Esophagus muscularis mucosa (tissue), 4 donors: ENCODE measurements at regions not wholly inside any gene's neighbourhood (a gene's known extent, or its start where the extent isn't known, plus 50 kb on each side); places are given as distances from the start of the nearest gene placed in this dataset.

ENCODE experiments used
- DNase-seq: peaks from one replicate; pipeline ENCODE4 v3.0.0-alpha.2; 2017; ENCODE audit errors: extremely low spot score
- H3K27ac ChIP-seq, 4 donors: fragments of 200-600 bp; sonication (generic); replicated peaks in 1 of 4; 1 replicate in 3 of 4; 2 replicates in 1 of 4; pipeline ENCODE4 v1.5.1; 2016 to 2019; ENCODE audit warnings: mild to moderate bottlenecking in 1 of 4
- H3K27me3 ChIP-seq, 4 donors: fragments of 200-600 bp; sonication (generic); one replicate each; pipeline versions ENCODE4 v1.5.1 to v1.6.0; 2016 to 2019
- H3K36me3 ChIP-seq, 4 donors: fragments of 200-600 bp; sonication (generic); one replicate each; pipeline ENCODE4 v1.5.1; 2016 to 2019
- H3K4me1 ChIP-seq, 4 donors: fragments of 200-600 bp; sonication (generic); one replicate each; pipeline ENCODE4 v1.5.1; 2016 to 2019
- H3K4me3 ChIP-seq, 4 donors: fragments of 200-600 bp; sonication (generic); 1 replicate in 2 of 4; 2 replicates in 2 of 4; pipeline ENCODE4 v1.5.1; 2016 to 2019; ENCODE audit warnings: mild to moderate bottlenecking in 4 of 4, moderate library complexity in 1 of 4
- H3K9me3 ChIP-seq, 4 donors: fragments of 200-600 bp; sonication (generic); 1 replicate in 3 of 4; 2 replicates in 1 of 4; pipeline ENCODE4 v1.5.1; 2016 to 2019
- CTCF ChIP-seq, 3 experiments: fragments of 200-600 bp in 2 of 3; fragments of 450-650 bp in 1 of 3; sonication (generic) in 2 of 3; IDR thresholded peaks; one replicate each; pipeline ENCODE4 v1.5.1; 2017 to 2019; ENCODE audit warnings: antibody characterized with exemption in 3 of 3, mild to moderate bottlenecking in 2 of 3, moderate library complexity in 1 of 3
- EP300 ChIP-seq: sonication (generic); formaldehyde crosslinking; IDR thresholded peaks from one replicate; pipeline ENCODE4 v1.6.1; 2017; ENCODE audit warnings: antibody characterized with exemption
- POLR2A ChIP-seq: fragments of 450-650 bp; IDR thresholded peaks from one replicate; pipeline ENCODE4 v1.6.1; 2017; ENCODE audit warnings: antibody characterized with exemption, moderate library complexity, mild to moderate bottlenecking, low read depth
- POLR2AphosphoS5 ChIP-seq, 2 donors: sonication (generic); formaldehyde crosslinking; IDR thresholded peaks; one replicate each; pipeline ENCODE4 v1.6.1; 2017; ENCODE audit warnings: antibody characterized with exemption in 2 of 2
- WGBS: methylation state at CpG from one replicate; pipeline ENCODE4 v1.1.5; 2018; 5-methylcytosine and 5-hydroxymethylcytosine counted together
- intact Hi-C: fragments of 100-400 bp; cut with DNase I; formaldehyde crosslinking; loops from one replicate; pipeline ENCODE4 v1.15.1; 2023

DNA sequence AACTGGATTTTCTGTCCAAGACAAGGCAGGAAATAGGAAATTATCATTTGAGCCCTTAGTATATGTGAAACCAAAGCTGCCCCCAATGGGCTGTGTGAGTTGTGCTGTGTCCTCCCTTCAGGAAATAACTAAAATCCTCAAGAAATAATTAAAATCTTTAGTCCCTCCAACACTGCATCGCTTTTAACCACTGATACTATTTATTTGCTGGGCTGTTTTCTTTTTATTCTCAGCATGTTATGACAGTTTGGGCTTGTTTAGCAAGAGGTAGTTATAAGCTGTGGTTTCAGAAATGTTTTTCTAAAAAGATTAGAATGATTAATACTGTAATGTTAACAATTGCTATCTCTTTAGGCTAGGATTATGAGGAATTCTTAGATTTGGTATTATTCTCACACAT, 187.0 kb upstream of the KCNN2 start:
- TF ChIP-seq EP300 (no peak), POLR2AphosphoS5 (IDR thresholded peaks at IDR 0.05) (no peak), CTCF (IDR thresholded peaks at IDR 0.05) (no peak), POLR2A (no peak)
- intact Hi-C loops, result no loop called here

GRCh38 chr5:114176356-114176755, 185.5 kb upstream of the KCNN2 start:
- H3K9me3 ChIP-seq, result peaks cover 0 to 5% (median 5%) of the 10 kb centered on the region in 4 donors
- H3K27ac ChIP-seq, result peak overlapping the region in 1 of 4 donors; percentile 44
- no peak for DNase-seq
- H3K4me3 ChIP-seq, result no peak overlapping the region
- TF ChIP-seq CTCF (IDR thresholded peaks at IDR 0.05) (no peak), POLR2AphosphoS5 (IDR thresholded peaks at IDR 0.05) (peak in 1 of 2 donors; percentile 15), POLR2A (no peak)
- no peaks in the 10 kb centered on the region for H3K36me3 ChIP-seq
- intact Hi-C loops, result no loop called here
- H3K27me3 ChIP-seq, result no peaks in the 10 kb centered on the region
- H3K4me1 ChIP-seq, result peaks cover 0 to 39% (median 25%) of the 10 kb centered on the region in 4 donors

More for the DNA sequence above, 187.0 kb upstream of the KCNN2 start:
- no peak for DNase-seq
- Histone ChIP-seq H3K4me3 (no peak overlapping the region), H3K36me3 (no peaks in the 10 kb centered on the region), H3K27ac (no peak overlapping the region), H3K9me3 (peaks cover 0 to 5% (median 5%) of the 10 kb centered on the region in 4 donors), H3K4me1 (peaks cover 0 to 39% (median 25%) of the 10 kb centered on the region in 4 donors), H3K27me3 (no peaks in the 10 kb centered on the region)
- 79% methylated on average over 1 of the region's 1 CpG for WGBS

DNA sequence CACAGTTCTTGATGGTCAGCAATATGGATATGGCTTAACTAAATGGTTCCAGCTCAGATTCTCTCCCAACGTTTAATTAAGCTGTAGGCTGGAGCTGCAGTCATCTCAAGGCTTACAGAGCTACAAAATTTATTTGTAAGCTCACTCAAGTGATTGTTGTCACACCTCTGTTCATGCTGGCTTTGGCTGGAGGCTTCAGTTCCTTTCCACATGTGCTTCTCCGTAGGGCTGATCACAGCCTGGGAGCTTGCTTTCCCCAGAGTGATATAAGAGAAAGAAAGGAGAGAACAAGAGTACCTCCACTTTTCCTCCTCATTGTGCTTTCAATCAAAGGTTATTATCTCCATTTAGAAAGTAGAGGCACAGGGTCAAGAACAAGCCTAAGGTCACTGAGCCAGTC, 182.7 kb upstream of the KCNN2 start:
- Histone ChIP-seq H3K4me1 (peaks cover 6 to 39% (median 25%) of the 10 kb centered on the region in 4 donors), H3K27me3 (no peaks in the 10 kb centered on the region), H3K27ac (peak overlapping the region in 2 of 4 donors; percentile 16 to 35), H3K9me3 (peaks cover 0 to 5% (median 0%) of the 10 kb centered on the region in 4 donors), H3K4me3 (no peak overlapping the region), H3K36me3 (no peaks in the 10 kb centered on the region)
- DNase-seq, result no peak
- TF ChIP-seq POLR2A (no peak), EP300 (no peak), POLR2AphosphoS5 (IDR thresholded peaks at IDR 0.05) (no peak), CTCF (IDR thresholded peaks at IDR 0.05) (no peak)
- 56% methylated on average over 2 of the region's 2 CpGs for WGBS
- intact Hi-C loops, result no loop called here

GRCh38 chr5:114184006-114184405, 177.9 kb upstream of the KCNN2 start:
- no peak for DNase-seq
- 85% methylated on average over 1 of the region's 1 CpG for WGBS
- no peak for TF ChIP-seq CTCF (IDR thresholded peaks at IDR 0.05)
- Histone ChIP-seq H3K4me1 (peaks cover 6 to 18% (median 8%) of the 10 kb centered on the region in 4 donors), H3K27me3 (no peaks in the 10 kb centered on the region), H3K9me3 (peaks cover 0 to 5% (median 0%) of the 10 kb centered on the region in 4 donors), H3K27ac (no peak overlapping the region), H3K36me3 (no peaks in the 10 kb centered on the region), H3K4me3 (no peak overlapping the region)
- intact Hi-C loops, result no loop called here

- Histone ChIP-seq H3K4me3 (peak overlapping the region in 1 of 4 donors; percentile 3), H3K36me3 (no peaks in the 10 kb centered on the region), H3K4me1 (peaks cover 0 to 10% (median 6%) of the 10 kb centered on the region in 4 donors), H3K27me3 (no peaks in the 10 kb centered on the region), H3K27ac (no peak overlapping the region), H3K9me3 (peaks cover 0 to 5% (median 0%) of the 10 kb centered on the region in 4 donors)
- intact Hi-C loops, result no loop called here
- TF ChIP-seq EP300, result no peak
- TF ChIP-seq POLR2AphosphoS5 (IDR thresholded peaks at IDR 0.05), result no peak
- TF ChIP-seq CTCF (IDR thresholded peaks at IDR 0.05), result no peak
- no peak for TF ChIP-seq POLR2A
- 63% methylated on average over 8 of the region's 8 CpGs for WGBS
- no peak for DNase-seq
These were observed 176.6 kb upstream of the KCNN2 start for GRCh38 chr5:114185274-114185673.
